ENCODE measurements at regions not wholly inside any gene's neighbourhood (a gene's known extent, or its start where the extent isn't known, plus 50 kb on each side); places are given as distances from the start of the nearest gene placed in this dataset.
A peak's percentile ranks its signal among the peaks of the same experiment; 100 is the strongest.
"Not testable (repeated sequence)": the region's sequence is repeated elsewhere in the genome, so short reads cannot be mapped to it uniquely, and the experiment has no call there.

- H3K27me3 ChIP-seq (ENCODE audit: low read depth); in situ Hi-C loops (cut with MboI; ENCODE audit: low sequenced_read_pairs); H3K36me3 ChIP-seq (replicated peaks); H3K9me3 ChIP-seq; H3K4me1 ChIP-seq; H3K4me3 ChIP-seq; DNase-seq (ENCODE audit: low spot score in 2 of 2): not testable (repeated sequence)
These were observed 140.9 kb upstream of the GOLGA6L4 start for GRCh38 chr15:84094720-84095119.

GRCh38 chr15:84097053-84097452, 138.5 kb upstream of the GOLGA6L4 start:
- H3K36me3 ChIP-seq (replicated peaks); H3K9me3 ChIP-seq; in situ Hi-C loops (cut with MboI; ENCODE audit: low sequenced_read_pairs); DNase-seq (ENCODE audit: low spot score in 2 of 2); H3K4me3 ChIP-seq; H3K27me3 ChIP-seq (ENCODE audit: low read depth); H3K4me1 ChIP-seq: not testable (repeated sequence)

DNA sequence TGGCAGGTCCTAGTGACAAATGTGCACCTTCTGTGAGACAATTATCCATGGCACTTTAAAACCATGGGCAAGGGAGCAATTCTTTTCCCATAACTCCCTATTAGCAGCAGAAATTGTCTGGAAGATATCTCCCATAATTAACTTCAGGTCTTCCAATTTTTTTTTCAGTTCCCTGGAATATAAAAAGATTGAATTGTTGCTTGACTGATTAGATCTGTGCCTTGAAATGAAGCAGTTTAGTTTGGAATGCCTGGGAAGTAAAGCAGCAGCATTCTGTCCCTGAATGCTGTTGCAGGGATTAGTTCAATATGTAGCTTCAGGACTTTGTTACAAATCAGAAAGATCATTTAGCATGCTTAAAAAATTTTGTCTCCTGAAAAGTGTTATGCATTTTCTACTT, 137.0 kb upstream of the GOLGA6L4 start:
- no peak for DNase-seq (ENCODE audit: low spot score in 2 of 2)
- no peak overlapping the region for H3K4me3 ChIP-seq
- no peaks in the 10 kb centered on the region for H3K36me3 ChIP-seq (replicated peaks)
- H3K27me3 ChIP-seq (ENCODE audit: low read depth) = no peaks in the 10 kb centered on the region; the same call in 1 of the 2 replicates
- H3K9me3 ChIP-seq = no peaks in the 10 kb centered on the region
- in situ Hi-C loops (cut with MboI; ENCODE audit: low sequenced_read_pairs) = no loop called here
- no peaks in the 10 kb centered on the region for H3K4me1 ChIP-seq

GRCh38 chr15:84099181-84099580, 136.4 kb upstream of the GOLGA6L4 start:
- Histone ChIP-seq H3K4me3 (no peak overlapping the region), H3K27me3 (ENCODE audit: low read depth) (no peaks in the 10 kb centered on the region; the same call in 1 of the 2 replicates), H3K9me3 (no peaks in the 10 kb centered on the region), H3K36me3 (replicated peaks) (no peaks in the 10 kb centered on the region), H3K4me1 (no peaks in the 10 kb centered on the region)
- peak in 1 of 2 experiments; percentile 16 for DNase-seq (ENCODE audit: low spot score in 2 of 2)
- in situ Hi-C loops (cut with MboI; ENCODE audit: low sequenced_read_pairs) = no loop called here

DNA sequence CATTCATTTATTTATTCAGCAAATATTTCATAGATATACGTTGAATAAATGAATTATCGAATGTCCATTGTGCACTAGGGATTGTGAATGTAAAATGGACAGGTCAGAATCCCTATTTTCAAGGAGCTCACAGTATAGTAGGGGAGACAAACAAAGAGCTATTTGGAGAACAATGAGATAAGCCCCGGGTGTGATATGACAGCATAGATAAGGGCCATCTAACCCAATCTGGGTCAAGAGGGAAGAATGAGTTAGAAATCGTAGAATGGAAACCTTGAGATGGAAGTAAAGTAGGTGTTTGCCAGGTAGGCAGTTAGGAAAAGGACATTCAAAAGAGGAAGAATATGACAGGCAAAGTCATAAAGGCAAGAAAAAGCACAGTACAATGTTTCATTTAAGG, 132.2 kb upstream of the GOLGA6L4 start:
- H3K4me3 ChIP-seq = no peak overlapping the region
- no peaks in the 10 kb centered on the region for H3K4me1 ChIP-seq
- H3K9me3 ChIP-seq = no peaks in the 10 kb centered on the region
- H3K36me3 ChIP-seq (replicated peaks) = no peaks in the 10 kb centered on the region
- no peak for DNase-seq (ENCODE audit: low spot score in 2 of 2)
- in situ Hi-C loops (cut with MboI; ENCODE audit: low sequenced_read_pairs) = no loop called here
- no peaks in the 10 kb centered on the region for H3K27me3 ChIP-seq (ENCODE audit: low read depth)

DNA sequence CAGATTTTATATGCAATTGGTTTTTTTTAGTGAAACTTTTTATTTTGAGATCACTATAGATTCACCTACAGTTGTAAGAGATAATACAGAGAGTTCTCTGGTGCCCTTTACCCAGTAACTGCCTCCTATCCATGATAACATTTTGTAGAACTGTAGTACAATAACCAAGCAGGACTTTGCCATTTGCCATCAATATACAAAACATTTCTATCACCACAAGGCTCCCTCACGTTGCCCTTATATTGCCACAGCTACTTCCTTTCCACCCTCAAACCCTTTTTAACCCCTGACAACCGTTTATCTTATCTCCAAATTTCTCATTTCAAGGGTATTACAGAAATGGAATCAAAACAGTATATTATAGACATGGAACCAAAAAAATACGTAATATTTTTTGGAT, 130.7 kb upstream of the GOLGA6L4 start:
- DNase-seq (ENCODE audit: low spot score in 2 of 2) = no peak
- in situ Hi-C loops (cut with MboI; ENCODE audit: low sequenced_read_pairs) = no loop called here
- Histone ChIP-seq H3K27me3 (ENCODE audit: low read depth) (no peaks in the 10 kb centered on the region), H3K9me3 (no peaks in the 10 kb centered on the region), H3K4me3 (no peak overlapping the region), H3K4me1 (peaks cover 13% of the 10 kb centered on the region; the same call in 1 of the 2 replicates), H3K36me3 (replicated peaks) (no peaks in the 10 kb centered on the region)

GRCh38 chr15:84108728-84109127, 126.8 kb upstream of the GOLGA6L4 start:
- H3K4me1 ChIP-seq = peaks cover 13% of the 10 kb centered on the region; the same call in 1 of the 2 replicates
- DNase-seq (ENCODE audit: low spot score in 2 of 2) = peak in 1 of 2 experiments; percentile 49
- H3K9me3 ChIP-seq = no peaks in the 10 kb centered on the region
- H3K27me3 ChIP-seq (ENCODE audit: low read depth) = no peaks in the 10 kb centered on the region
- no peaks in the 10 kb centered on the region for H3K36me3 ChIP-seq (replicated peaks)
- H3K4me3 ChIP-seq = no peak overlapping the region
- in situ Hi-C loops (cut with MboI; ENCODE audit: low sequenced_read_pairs) = no loop called here

GRCh38 chr15:84111575-84111974, 124.0 kb upstream of the GOLGA6L4 start:
- no peaks in the 10 kb centered on the region for H3K27me3 ChIP-seq (ENCODE audit: low read depth)
- no peak for DNase-seq (ENCODE audit: low spot score in 2 of 2)
- peaks cover 13% of the 10 kb centered on the region; the same call in 1 of the 2 replicates for H3K4me1 ChIP-seq
- H3K4me3 ChIP-seq = no peak overlapping the region
- in situ Hi-C loops (cut with MboI; ENCODE audit: low sequenced_read_pairs) = no loop called here
- H3K36me3 ChIP-seq (replicated peaks) = no peaks in the 10 kb centered on the region
- H3K9me3 ChIP-seq = no peaks in the 10 kb centered on the region

DNA sequence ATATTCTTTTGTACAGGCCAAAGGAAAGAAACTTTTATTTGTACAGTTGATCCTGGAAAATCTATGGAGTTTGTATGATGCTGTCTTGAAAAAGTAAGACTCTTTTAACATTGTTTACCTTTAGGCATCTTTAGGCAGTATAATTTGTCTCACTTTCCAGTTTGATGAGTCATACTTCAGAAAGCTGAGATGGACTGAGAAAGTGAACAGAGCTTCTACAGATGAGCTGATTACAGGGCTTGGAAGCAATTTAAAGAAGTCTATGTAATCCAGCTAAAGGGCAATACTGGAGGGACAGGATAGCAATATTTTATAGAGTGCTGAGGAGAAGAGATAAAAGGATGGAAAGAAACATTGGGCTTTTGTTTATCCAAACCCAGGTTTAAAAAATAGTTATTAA, 123.5 kb upstream of the GOLGA6L4 start:
- Histone ChIP-seq H3K27me3 (ENCODE audit: low read depth) (no peaks in the 10 kb centered on the region), H3K36me3 (replicated peaks) (no peaks in the 10 kb centered on the region), H3K9me3 (no peaks in the 10 kb centered on the region), H3K4me1 (peaks cover 13% of the 10 kb centered on the region; the same call in 1 of the 2 replicates), H3K4me3 (no peak overlapping the region)
- in situ Hi-C loops (cut with MboI; ENCODE audit: low sequenced_read_pairs) = no loop called here
- no peak for DNase-seq (ENCODE audit: low spot score in 2 of 2)

GRCh38 chr15:84113919-84114318, 121.7 kb upstream of the GOLGA6L4 start:
- no peaks in the 10 kb centered on the region for H3K27me3 ChIP-seq (ENCODE audit: low read depth)
- H3K4me1 ChIP-seq = peaks cover 8% of the 10 kb centered on the region; the same call in 1 of the 2 replicates
- no peaks in the 10 kb centered on the region for H3K36me3 ChIP-seq (replicated peaks)
- in situ Hi-C loops (cut with MboI; ENCODE audit: low sequenced_read_pairs) = no loop called here
- DNase-seq (ENCODE audit: low spot score in 2 of 2) = no peak
- H3K9me3 ChIP-seq = no peaks in the 10 kb centered on the region
- H3K4me3 ChIP-seq = no peak overlapping the region

DNA sequence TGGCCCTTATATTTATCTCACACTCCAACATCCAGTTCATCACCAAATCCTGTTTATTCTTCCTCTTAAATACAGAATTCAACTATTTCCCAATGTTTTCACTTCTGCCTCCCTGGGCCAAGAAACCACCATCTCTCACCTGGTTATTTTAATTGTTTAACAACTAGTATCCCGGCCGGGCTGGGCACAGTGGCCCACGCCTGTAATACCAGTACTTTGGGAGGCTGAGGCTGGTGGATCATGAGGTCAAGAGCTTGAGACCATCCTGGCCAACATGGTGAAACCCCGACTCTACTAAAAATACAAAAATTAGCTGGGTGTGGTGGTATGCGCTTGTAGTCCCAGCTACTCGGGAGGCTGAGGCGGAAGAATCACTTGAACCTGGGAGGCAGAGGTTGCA, 120.9 kb upstream of the GOLGA6L4 start:
- H3K4me3 ChIP-seq; H3K36me3 ChIP-seq (replicated peaks); H3K9me3 ChIP-seq; in situ Hi-C loops (cut with MboI; ENCODE audit: low sequenced_read_pairs); H3K4me1 ChIP-seq; DNase-seq (ENCODE audit: low spot score in 2 of 2); H3K27me3 ChIP-seq (ENCODE audit: low read depth): not testable (repeated sequence)

- DNase-seq (ENCODE audit: low spot score in 2 of 2); H3K4me1 ChIP-seq; H3K27me3 ChIP-seq (ENCODE audit: low read depth); H3K4me3 ChIP-seq; in situ Hi-C loops (cut with MboI; ENCODE audit: low sequenced_read_pairs); H3K36me3 ChIP-seq (replicated peaks); H3K9me3 ChIP-seq: not testable (repeated sequence)
These were observed 116.2 kb upstream of the GOLGA6L4 start for GRCh38 chr15:84119351-84119750.

GRCh38 chr15:84120903-84121302, 114.7 kb upstream of the GOLGA6L4 start:
- H3K4me1 ChIP-seq; H3K4me3 ChIP-seq; in situ Hi-C loops (cut with MboI; ENCODE audit: low sequenced_read_pairs); H3K36me3 ChIP-seq (replicated peaks); H3K9me3 ChIP-seq; DNase-seq (ENCODE audit: low spot score in 2 of 2); H3K27me3 ChIP-seq (ENCODE audit: low read depth): not testable (repeated sequence)

- H3K4me3 ChIP-seq; DNase-seq (ENCODE audit: low spot score in 2 of 2); in situ Hi-C loops (cut with MboI; ENCODE audit: low sequenced_read_pairs); H3K4me1 ChIP-seq; H3K36me3 ChIP-seq (replicated peaks); H3K27me3 ChIP-seq (ENCODE audit: low read depth); H3K9me3 ChIP-seq: not testable (repeated sequence)
These were observed 106.9 kb upstream of the GOLGA6L4 start for GRCh38 chr15:84128706-84129105.

GRCh38 chr15:84130098-84130831, 105.3 kb upstream of the GOLGA6L4 start:
- DNase-seq (ENCODE audit: low spot score in 2 of 2); H3K4me3 ChIP-seq; H3K27me3 ChIP-seq (ENCODE audit: low read depth); H3K36me3 ChIP-seq (replicated peaks); H3K9me3 ChIP-seq; in situ Hi-C loops (cut with MboI; ENCODE audit: low sequenced_read_pairs); H3K4me1 ChIP-seq: not testable (repeated sequence)
